Kidney epithelial cell (primary cell): ENCODE measurements at regions not wholly inside any gene's neighbourhood (a gene's known extent, or its start where the extent isn't known, plus 50 kb on each side); places are given as distances from the start of the nearest gene placed in this dataset.
A peak's percentile ranks its signal among the peaks of the same experiment; 100 is the strongest.

ENCODE experiments used
- DNase-seq: peaks from one replicate; pipeline ENCODE4 v3.0.0-alpha.2; 2010; ENCODE audit warnings: low read depth
- H3K27me3 ChIP-seq: 2 replicates; pipeline ENCODE4 v1.6.0; 2011; ENCODE audit warnings: low read length; ENCODE audit not compliant: control insufficient read depth, insufficient read depth
- H3K36me3 ChIP-seq: 2 replicates; pipeline ENCODE4 v1.5.1; 2011; ENCODE audit warnings: low read length; ENCODE audit not compliant: control insufficient read depth, insufficient read depth
- H3K4me3 ChIP-seq: 2 replicates; pipeline ENCODE4 v1.5.1; 2011; ENCODE audit warnings: low read depth, mild to moderate bottlenecking, control low read depth, low read length
- TF ChIP-seq, protein P1 (sequence below): IDR thresholded peaks from 2 replicates; pipeline ENCODE4 v1.5.1; 2011; ENCODE audit warnings: mild to moderate bottlenecking, moderate library complexity, low read length, control low read depth, inconsistent platforms; ENCODE audit not compliant: insufficient read depth, poor library complexity, severe bottlenecking

- Histone ChIP-seq H3K4me3 (no peak overlapping the region), H3K36me3 (no peaks in the 10 kb centered on the region), H3K27me3 (no peaks in the 10 kb centered on the region)
- DNase-seq: no peak
- TF ChIP-seq, protein P1, sequence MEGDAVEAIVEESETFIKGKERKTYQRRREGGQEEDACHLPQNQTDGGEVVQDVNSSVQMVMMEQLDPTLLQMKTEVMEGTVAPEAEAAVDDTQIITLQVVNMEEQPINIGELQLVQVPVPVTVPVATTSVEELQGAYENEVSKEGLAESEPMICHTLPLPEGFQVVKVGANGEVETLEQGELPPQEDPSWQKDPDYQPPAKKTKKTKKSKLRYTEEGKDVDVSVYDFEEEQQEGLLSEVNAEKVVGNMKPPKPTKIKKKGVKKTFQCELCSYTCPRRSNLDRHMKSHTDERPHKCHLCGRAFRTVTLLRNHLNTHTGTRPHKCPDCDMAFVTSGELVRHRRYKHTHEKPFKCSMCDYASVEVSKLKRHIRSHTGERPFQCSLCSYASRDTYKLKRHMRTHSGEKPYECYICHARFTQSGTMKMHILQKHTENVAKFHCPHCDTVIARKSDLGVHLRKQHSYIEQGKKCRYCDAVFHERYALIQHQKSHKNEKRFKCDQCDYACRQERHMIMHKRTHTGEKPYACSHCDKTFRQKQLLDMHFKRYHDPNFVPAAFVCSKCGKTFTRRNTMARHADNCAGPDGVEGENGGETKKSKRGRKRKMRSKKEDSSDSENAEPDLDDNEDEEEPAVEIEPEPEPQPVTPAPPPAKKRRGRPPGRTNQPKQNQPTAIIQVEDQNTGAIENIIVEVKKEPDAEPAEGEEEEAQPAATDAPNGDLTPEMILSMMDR: no peak
Observed at GRCh38 chr3:14275962-14276909, 97.6 kb downstream of the LSM3 start.

- DNase-seq: no peak
- TF ChIP-seq, protein P1: no peak
- H3K4me3 ChIP-seq: no peak overlapping the region
- H3K36me3 ChIP-seq: no peaks in the 10 kb centered on the region
- H3K27me3 ChIP-seq: no peaks in the 10 kb centered on the region
Observed at GRCh38 chr3:14277557-14277956, 98.9 kb downstream of the LSM3 start.

DNA sequence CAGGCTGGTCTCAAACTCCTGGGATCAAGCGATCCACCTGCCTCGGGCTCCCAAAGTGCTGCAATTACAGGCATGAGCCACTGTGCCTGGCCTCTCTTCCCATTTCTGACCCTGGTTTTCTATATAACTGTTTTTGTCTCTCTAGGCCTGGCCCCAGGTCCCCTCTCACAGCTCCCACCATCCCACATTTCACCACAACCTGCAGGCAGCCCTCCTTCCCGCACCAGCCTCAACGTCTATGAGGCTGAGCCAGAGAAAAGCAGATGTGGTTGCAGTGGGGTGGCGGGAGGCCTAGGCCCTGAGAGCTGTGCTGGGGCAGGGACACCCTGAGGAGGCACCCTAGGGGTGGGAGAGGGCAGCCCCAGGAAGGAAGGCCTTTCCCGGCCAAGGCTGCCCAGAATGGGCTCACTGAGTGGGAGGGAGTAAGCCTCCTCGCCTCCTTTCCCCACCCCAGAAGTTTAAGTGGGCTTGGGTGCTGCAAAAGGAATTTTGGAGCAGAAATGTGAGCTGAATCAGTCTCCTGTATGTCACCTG lies 99.7 kb downstream of the LSM3 start:
- no peak overlapping the region for H3K4me3 ChIP-seq
- no peak for DNase-seq
- TF ChIP-seq, protein P1: no peak

GRCh38 chr3:14278799-14279625 lies 100.4 kb downstream of the LSM3 start:
- DNase-seq: no peak
- H3K4me3 ChIP-seq: no peak overlapping the region

More for the DNA sequence above, 99.7 kb downstream of the LSM3 start:
- Histone ChIP-seq H3K36me3 (no peaks in the 10 kb centered on the region), H3K27me3 (no peaks in the 10 kb centered on the region)

DNA sequence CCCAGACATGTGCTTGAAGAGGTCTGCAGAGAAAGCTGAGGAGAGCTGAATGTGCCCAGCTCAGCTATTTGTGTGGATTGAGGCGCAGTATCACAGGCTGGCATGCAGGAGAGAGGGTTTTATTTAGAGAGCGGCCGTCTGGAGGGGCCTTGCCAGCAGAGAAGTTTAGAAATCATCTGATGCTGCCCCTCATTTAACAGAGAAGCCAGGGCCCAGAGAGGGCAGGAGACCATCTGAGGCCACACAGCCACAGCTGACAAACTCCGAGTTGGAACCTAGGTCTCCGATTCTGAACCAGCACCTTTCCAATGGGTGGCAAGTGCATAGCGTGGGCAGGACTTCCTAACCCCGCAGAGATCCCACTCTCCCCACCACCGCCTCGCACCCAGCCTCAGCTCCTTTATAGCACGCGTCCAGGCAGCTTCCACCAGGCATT lies 101.0 kb downstream of the LSM3 start:
- TF ChIP-seq, protein P1: no peak
- H3K27me3 ChIP-seq: peaks cover 2% of the 10 kb centered on the region
- no peak overlapping the region for H3K4me3 ChIP-seq
- DNase-seq: no peak
- no peaks in the 10 kb centered on the region for H3K36me3 ChIP-seq

More at GRCh38 chr3:14278799-14279625, 100.4 kb downstream of the LSM3 start:
- Histone ChIP-seq H3K27me3 (no peaks in the 10 kb centered on the region), H3K36me3 (no peaks in the 10 kb centered on the region)
- TF ChIP-seq, protein P1: peak; percentile 18
